Mesothelial cell of epicardium (in vitro differentiated cells): ENCODE measurements at regions not wholly inside any gene's neighbourhood (a gene's known extent, or its start where the extent isn't known, plus 50 kb on each side); places are given as distances from the start of the nearest gene placed in this dataset.

Experiments used
- DNase-seq, 2 experiments: peaks; one replicate each; pipeline ENCODE4 v3.0.0; 2021; ENCODE audit warnings: low spot score in 2 of 2; ENCODE audit not compliant: unreplicated experiment in 2 of 2
- H3K27ac Mint-ChIP-seq: 2 replicates; pipeline ENCODE4 v1.8.0; 2021; ENCODE audit warnings: mixed read lengths
- H3K27me3 Mint-ChIP-seq: 2 replicates; pipeline ENCODE4 v1.8.0; 2021; ENCODE audit warnings: low read depth, mixed read lengths
- H3K36me3 Mint-ChIP-seq: 2 replicates; pipeline ENCODE4 v1.8.0; 2021; ENCODE audit warnings: mixed read lengths
- H3K4me1 Mint-ChIP-seq: 2 replicates; pipeline ENCODE4 v1.8.0; 2021; ENCODE audit warnings: mixed read lengths
- H3K4me3 Mint-ChIP-seq: 2 replicates; pipeline ENCODE4 v1.8.0; 2021; ENCODE audit warnings: mild to moderate bottlenecking, moderate library complexity, mixed read lengths
- H3K9me3 Mint-ChIP-seq: 2 replicates; pipeline ENCODE4 v1.8.0; 2021; ENCODE audit warnings: mixed read lengths
- CTCF ChIP-seq: fragments of 200-600 bp; sonication (generic); IDR thresholded peaks from one replicate; pipeline ENCODE4 v1.5.0; 2021; ENCODE audit warnings: antibody characterized with exemption; ENCODE audit not compliant: unreplicated experiment

DNA sequence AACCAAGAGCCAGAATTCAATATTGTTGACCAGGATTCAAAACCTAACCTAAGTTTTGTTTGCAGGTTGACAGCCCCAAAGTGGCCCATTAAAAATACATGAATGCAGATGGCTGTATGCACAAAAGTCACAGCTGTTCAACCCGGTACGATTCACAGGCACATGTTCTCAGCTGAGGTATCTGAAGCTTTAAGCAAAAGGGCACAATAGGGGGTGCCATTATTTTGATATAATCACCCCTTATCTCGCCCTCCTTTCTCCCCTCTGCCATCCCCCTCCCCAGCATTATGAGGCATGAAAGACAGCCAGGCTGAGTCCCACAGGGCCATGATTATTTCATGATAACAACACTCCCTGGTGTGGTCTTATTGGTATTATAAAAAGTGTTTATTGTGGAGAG, 264.9 kb downstream of the EBLN2 start:
- no peak for DNase-seq
- TF ChIP-seq CTCF: no peak
- Mint-ChIP-seq H3K4me1 (peaks cover 10% of the 10 kb centered on the region), H3K9me3 (peaks cover 17% of the 10 kb centered on the region), H3K27me3 (peaks cover 1% of the 10 kb centered on the region), H3K27ac (no peak overlapping the region), H3K4me3 (no peak overlapping the region), H3K36me3 (no peaks in the 10 kb centered on the region)

DNA sequence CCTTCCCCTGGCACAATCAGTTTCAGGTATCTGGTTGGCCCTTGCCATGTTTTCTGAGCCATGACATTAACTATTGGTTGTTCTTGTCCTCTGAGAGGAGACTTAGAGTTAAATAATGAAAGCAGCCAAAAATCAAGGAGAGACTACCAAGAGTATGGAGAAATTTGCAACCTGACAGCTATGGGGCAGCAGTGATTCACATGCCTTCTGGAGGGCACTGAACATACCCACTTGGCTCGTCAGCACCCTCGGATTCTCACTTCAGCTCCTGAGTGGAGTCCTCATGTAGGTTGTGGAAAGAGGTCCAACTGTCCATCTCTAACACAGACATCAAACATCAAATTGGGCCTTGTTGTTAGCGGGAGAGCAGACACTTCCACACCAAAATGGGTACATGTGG, 265.6 kb downstream of the EBLN2 start:
- Mint-ChIP-seq H3K9me3 (peaks cover 17% of the 10 kb centered on the region), H3K27me3 (peaks cover 1% of the 10 kb centered on the region), H3K36me3 (no peaks in the 10 kb centered on the region), H3K4me1 (peaks cover 8% of the 10 kb centered on the region), H3K4me3 (no peak overlapping the region), H3K27ac (no peak overlapping the region)
- no peak for DNase-seq
- no peak for TF ChIP-seq CTCF
